ENCODE measurements at regions not wholly inside any gene's neighbourhood (a gene's known extent, or its start where the extent isn't known, plus 50 kb on each side); places are given as distances from the start of the nearest gene placed in this dataset.

DNA sequence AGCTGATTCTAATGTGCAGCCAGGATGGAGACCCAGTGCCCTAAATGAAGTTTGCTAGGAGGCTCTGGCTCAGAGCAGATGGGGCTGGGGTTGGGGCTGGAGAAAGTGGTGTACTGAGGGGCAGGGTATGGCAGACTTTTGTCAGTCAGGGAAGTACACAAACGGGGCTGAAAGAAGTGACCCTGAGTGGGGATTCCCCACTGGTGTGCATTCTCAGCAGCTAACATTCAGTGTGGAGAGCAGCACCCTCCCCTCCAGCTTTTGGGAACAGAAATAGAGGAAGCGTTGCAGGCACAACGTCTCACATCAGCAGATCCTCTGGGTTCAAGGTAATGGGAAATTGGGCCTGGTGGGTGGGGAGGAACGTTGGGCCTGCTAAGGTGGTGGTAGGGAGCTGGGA is 89.1 kb upstream of the GCFC2 start:
- intact Hi-C loops (cut with DNase I; ENCODE audit: low total_unique reads) = no loop called here
- H3K27ac ChIP-seq = no peak overlapping the region
- H3K4me1 ChIP-seq = no peaks in the 10 kb centered on the region
- H3K36me3 ChIP-seq = no peaks in the 10 kb centered on the region
- H3K4me3 ChIP-seq = no peak overlapping the region
- DNase-seq = no peak
- no peaks in the 10 kb centered on the region for H3K9me3 ChIP-seq
- TF ChIP-seq, protein P1, sequence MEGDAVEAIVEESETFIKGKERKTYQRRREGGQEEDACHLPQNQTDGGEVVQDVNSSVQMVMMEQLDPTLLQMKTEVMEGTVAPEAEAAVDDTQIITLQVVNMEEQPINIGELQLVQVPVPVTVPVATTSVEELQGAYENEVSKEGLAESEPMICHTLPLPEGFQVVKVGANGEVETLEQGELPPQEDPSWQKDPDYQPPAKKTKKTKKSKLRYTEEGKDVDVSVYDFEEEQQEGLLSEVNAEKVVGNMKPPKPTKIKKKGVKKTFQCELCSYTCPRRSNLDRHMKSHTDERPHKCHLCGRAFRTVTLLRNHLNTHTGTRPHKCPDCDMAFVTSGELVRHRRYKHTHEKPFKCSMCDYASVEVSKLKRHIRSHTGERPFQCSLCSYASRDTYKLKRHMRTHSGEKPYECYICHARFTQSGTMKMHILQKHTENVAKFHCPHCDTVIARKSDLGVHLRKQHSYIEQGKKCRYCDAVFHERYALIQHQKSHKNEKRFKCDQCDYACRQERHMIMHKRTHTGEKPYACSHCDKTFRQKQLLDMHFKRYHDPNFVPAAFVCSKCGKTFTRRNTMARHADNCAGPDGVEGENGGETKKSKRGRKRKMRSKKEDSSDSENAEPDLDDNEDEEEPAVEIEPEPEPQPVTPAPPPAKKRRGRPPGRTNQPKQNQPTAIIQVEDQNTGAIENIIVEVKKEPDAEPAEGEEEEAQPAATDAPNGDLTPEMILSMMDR (IDR thresholded peaks at IDR 0.05) = no peak
- no peak for TF ChIP-seq POLR2A (IDR thresholded peaks at IDR 0.05)
- H3K27me3 ChIP-seq = no peaks in the 10 kb centered on the region

DNA sequence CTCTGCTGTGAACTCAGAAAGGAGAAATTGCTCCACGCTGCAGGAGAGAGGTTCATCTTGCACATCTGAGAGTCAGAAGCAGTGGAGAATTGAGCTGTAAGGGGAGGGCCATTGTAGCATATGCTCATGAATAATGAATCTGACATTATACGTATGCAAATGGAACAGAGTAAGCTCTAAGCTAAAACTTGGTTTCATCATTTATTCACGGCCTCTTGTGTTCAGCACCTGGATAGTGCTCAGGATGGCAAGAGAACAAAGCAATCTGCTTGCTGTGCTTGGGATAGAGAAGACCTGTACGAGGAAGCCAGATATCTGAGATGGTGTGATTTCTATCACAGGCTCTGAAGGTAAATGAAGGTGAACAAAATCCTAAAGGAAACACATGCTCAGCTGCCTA is 87.9 kb upstream of the GCFC2 start:
- Histone ChIP-seq H3K36me3 (no peaks in the 10 kb centered on the region), H3K9me3 (no peaks in the 10 kb centered on the region), H3K4me3 (no peak overlapping the region), H3K27me3 (no peaks in the 10 kb centered on the region), H3K4me1 (no peaks in the 10 kb centered on the region), H3K27ac (no peak overlapping the region)
- TF ChIP-seq, protein P1 (IDR thresholded peaks at IDR 0.05) = no peak
- TF ChIP-seq POLR2A (IDR thresholded peaks at IDR 0.05) = no peak
- intact Hi-C loops (cut with DNase I; ENCODE audit: low total_unique reads) = no loop called here
- no peak for DNase-seq

DNA sequence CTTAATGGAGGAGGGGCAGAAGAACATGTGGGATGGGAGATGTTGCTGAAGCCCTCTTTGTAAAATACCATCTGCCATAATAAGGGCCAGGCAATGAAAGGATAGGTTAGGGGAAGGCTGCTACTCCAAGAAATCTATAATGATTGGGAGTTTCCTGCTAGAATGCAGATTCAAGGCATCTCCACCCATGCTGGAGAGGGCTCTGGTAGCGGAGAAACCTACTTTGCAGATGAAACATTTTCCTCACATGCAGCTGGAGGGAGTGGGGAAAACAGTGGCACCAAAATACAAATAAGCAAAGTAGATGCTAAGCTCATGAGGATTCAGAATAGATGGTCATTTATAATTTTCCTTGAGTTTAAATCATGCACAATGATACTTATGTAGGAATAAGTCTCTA is 82.3 kb upstream of the GCFC2 start:
- DNase-seq = no peak
- no peaks in the 10 kb centered on the region for H3K9me3 ChIP-seq
- no peaks in the 10 kb centered on the region for H3K4me1 ChIP-seq
- no peaks in the 10 kb centered on the region for H3K27me3 ChIP-seq
- TF ChIP-seq POLR2A (IDR thresholded peaks at IDR 0.05) = no peak
- TF ChIP-seq, protein P1 (IDR thresholded peaks at IDR 0.05) = no peak
- H3K36me3 ChIP-seq = no peaks in the 10 kb centered on the region
- H3K27ac ChIP-seq = no peak overlapping the region
- H3K4me3 ChIP-seq = no peak overlapping the region
- intact Hi-C loops (cut with DNase I; ENCODE audit: low total_unique reads) = no loop called here

DNA sequence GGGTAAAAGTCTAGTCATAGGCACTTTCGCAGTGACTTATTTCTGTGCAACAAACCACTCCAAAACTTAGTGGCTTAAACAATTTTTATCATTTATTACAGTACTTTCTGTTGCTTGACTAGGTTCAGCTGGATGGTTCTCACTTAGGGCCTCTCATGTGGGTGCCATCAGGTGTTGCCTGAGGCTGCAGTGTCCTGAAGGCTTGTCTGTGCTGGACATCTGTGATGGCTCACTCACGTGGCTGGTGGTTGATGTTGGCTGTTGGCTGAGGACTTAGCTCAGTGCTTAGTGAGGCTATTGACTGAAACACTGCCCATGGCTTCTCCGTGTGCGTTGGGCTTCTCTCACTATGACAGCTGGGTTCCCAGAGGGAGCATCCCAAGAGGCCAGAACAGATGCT is 81.4 kb upstream of the GCFC2 start:
- TF ChIP-seq, protein P1 (IDR thresholded peaks at IDR 0.05) = no peak
- no peak for TF ChIP-seq POLR2A (IDR thresholded peaks at IDR 0.05)
- H3K27ac ChIP-seq = no peak overlapping the region
- intact Hi-C loops (cut with DNase I; ENCODE audit: low total_unique reads) = no loop called here
- H3K4me1 ChIP-seq = no peaks in the 10 kb centered on the region
- H3K4me3 ChIP-seq = no peak overlapping the region
- no peak for DNase-seq
- H3K36me3 ChIP-seq = no peaks in the 10 kb centered on the region
- no peaks in the 10 kb centered on the region for H3K27me3 ChIP-seq
- no peaks in the 10 kb centered on the region for H3K9me3 ChIP-seq

DNA sequence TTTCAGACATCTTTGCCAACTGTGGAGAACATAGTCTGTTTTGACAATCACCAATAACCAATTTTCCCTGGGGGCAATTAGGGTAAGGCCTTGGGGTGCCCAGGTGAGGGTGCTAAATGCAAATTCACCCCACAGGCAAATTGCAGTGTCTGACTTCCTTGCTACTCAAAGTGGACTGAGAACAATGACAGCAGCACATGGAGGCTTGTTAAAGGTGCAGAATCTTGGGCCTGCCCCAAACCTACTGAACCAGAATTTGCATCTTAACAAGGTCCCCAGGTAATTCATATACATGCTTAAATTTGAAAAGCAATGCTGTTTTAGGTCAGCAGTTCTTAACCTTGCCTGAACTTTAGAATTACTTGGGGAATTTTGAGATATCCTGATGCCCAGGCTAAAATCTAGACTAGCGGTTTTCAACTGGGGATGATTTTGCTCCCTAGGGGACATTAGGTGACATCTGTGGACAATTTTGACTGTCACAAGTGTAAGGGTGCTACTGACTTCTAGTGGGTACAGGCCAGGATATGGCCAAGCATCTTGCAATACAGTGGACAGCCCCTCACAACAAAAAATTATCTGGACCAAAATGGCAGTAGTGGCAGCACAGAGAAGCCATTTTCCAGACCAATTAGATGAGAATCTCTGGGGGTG is 80.2 kb upstream of the GCFC2 start:
- H3K4me3 ChIP-seq = no peak overlapping the region
- H3K9me3 ChIP-seq = no peaks in the 10 kb centered on the region
- DNase-seq = no peak
- no peaks in the 10 kb centered on the region for H3K36me3 ChIP-seq
- no peaks in the 10 kb centered on the region for H3K4me1 ChIP-seq
- H3K27me3 ChIP-seq = no peaks in the 10 kb centered on the region
- H3K27ac ChIP-seq = no peak overlapping the region
- no peak for TF ChIP-seq POLR2A (IDR thresholded peaks at IDR 0.05)
- TF ChIP-seq, protein P1 (IDR thresholded peaks at IDR 0.05) = no peak
- intact Hi-C loops (cut with DNase I; ENCODE audit: low total_unique reads) = no loop called here

Measured in uterus (tissue), 3 donors.